Activated naive CD4-positive, alpha-beta T cell treated with anti-CD3 and anti-CD28 coated beads, Interleukin-2, amount 10 ng/mL, durations not matched to agents 7 days and 5 days (primary cell): ENCODE measurements at regions not wholly inside any gene's neighbourhood (a gene's known extent, or its start where the extent isn't known, plus 50 kb on each side); places are given as distances from the start of the nearest gene placed in this dataset.
"Not testable (repeated sequence)": the region's sequence is repeated elsewhere in the genome, so short reads cannot be mapped to it uniquely, and the experiment has no call there.

Experiments
- CTCF ChIA-PET: fragments of 350-600 bp; sonication (Branson Sonifier 250); formaldehyde crosslinking; loops from one replicate; lab custom pipeline; 2021; ENCODE audit warnings: antibody characterized with exemption; lab: Charles Lee
- DNase-seq: peaks from one replicate; pipeline ENCODE4 v3.0.0-alpha.2; 2020
- H3K27ac Mint-ChIP-seq: one replicate; pipeline ENCODE4 v1.8.0; 2021; ENCODE audit warnings: mild to moderate bottlenecking, moderate library complexity, mixed read lengths
- H3K27me3 Mint-ChIP-seq: one replicate; pipeline ENCODE4 v1.8.0; 2021; ENCODE audit warnings: mild to moderate bottlenecking, mixed read lengths
- H3K36me3 Mint-ChIP-seq: one replicate; pipeline ENCODE4 v1.8.0; 2021; ENCODE audit warnings: mixed read lengths
- H3K4me1 Mint-ChIP-seq: one replicate; pipeline ENCODE4 v1.8.0; 2021; ENCODE audit warnings: mixed read lengths
- H3K4me3 Mint-ChIP-seq: one replicate; pipeline ENCODE4 v1.8.0; 2021; ENCODE audit warnings: mild to moderate bottlenecking, moderate library complexity, mixed read lengths
- H3K9me3 Mint-ChIP-seq: one replicate; pipeline ENCODE4 v1.8.0; 2021; ENCODE audit warnings: mixed read lengths

- DNase-seq, result no peak
- Mint-ChIP-seq H3K36me3 (no peaks in the 10 kb centered on the region), H3K27ac (no peak overlapping the region), H3K4me1 (no peaks in the 10 kb centered on the region), H3K4me3 (no peak overlapping the region), H3K9me3 (no peaks in the 10 kb centered on the region), H3K27me3 (no peaks in the 10 kb centered on the region)
- CTCF ChIA-PET, result no interaction called here
Observed at GRCh38 chr12:33129500-33129899, 232.9 kb upstream of the PKP2 start.

- Mint-ChIP-seq H3K9me3 (no peaks in the 10 kb centered on the region), H3K27me3 (no peaks in the 10 kb centered on the region), H3K4me3 (no peak overlapping the region), H3K36me3 (no peaks in the 10 kb centered on the region), H3K27ac (no peak overlapping the region), H3K4me1 (no peaks in the 10 kb centered on the region)
- CTCF ChIA-PET, result no interaction called here
- DNase-seq, result no peak
Observed at GRCh38 chr12:33125755-33126154, 229.2 kb upstream of the PKP2 start.

- Mint-ChIP-seq H3K27me3 (no peaks in the 10 kb centered on the region), H3K27ac (no peak overlapping the region), H3K36me3 (no peaks in the 10 kb centered on the region), H3K9me3 (no peaks in the 10 kb centered on the region), H3K4me3 (no peak overlapping the region), H3K4me1 (no peaks in the 10 kb centered on the region)
- no peak for DNase-seq
- CTCF ChIA-PET, result no interaction called here
Observed at GRCh38 chr12:33116284-33116683, 219.7 kb upstream of the PKP2 start.

- no peak overlapping the region for H3K27ac Mint-ChIP-seq
- no peaks in the 10 kb centered on the region for H3K36me3 Mint-ChIP-seq
- H3K4me3 Mint-ChIP-seq, result no peak overlapping the region
- DNase-seq, result no peak
- no peaks in the 10 kb centered on the region for H3K9me3 Mint-ChIP-seq
- H3K4me1 Mint-ChIP-seq, result no peaks in the 10 kb centered on the region
- H3K27me3 Mint-ChIP-seq, result no peaks in the 10 kb centered on the region
- CTCF ChIA-PET, result no interaction called here
Observed at GRCh38 chr12:33115716-33116115, 219.1 kb upstream of the PKP2 start.

- Mint-ChIP-seq H3K4me3 (no peak overlapping the region), H3K27me3 (no peaks in the 10 kb centered on the region), H3K27ac (no peak overlapping the region), H3K36me3 (no peaks in the 10 kb centered on the region), H3K9me3 (peaks cover 1% of the 10 kb centered on the region), H3K4me1 (no peaks in the 10 kb centered on the region)
- CTCF ChIA-PET, result no interaction called here
- no peak for DNase-seq
Observed at GRCh38 chr12:33111850-33112249, 215.3 kb upstream of the PKP2 start.

- H3K4me3 Mint-ChIP-seq, DNase-seq, H3K4me1 Mint-ChIP-seq, H3K27me3 Mint-ChIP-seq, H3K27ac Mint-ChIP-seq, H3K36me3 Mint-ChIP-seq, CTCF ChIA-PET, H3K9me3 Mint-ChIP-seq: not testable (repeated sequence)
Observed at GRCh38 chr12:33107827-33108226, 211.2 kb upstream of the PKP2 start.

- Mint-ChIP-seq H3K27ac (no peak overlapping the region), H3K4me3 (no peak overlapping the region), H3K36me3 (no peaks in the 10 kb centered on the region), H3K4me1 (no peaks in the 10 kb centered on the region), H3K27me3 (no peaks in the 10 kb centered on the region), H3K9me3 (no peaks in the 10 kb centered on the region)
- no peak for DNase-seq
- CTCF ChIA-PET, result no interaction called here
Observed at GRCh38 chr12:33093534-33093933, 197.0 kb upstream of the PKP2 start.

- CTCF ChIA-PET, H3K4me1 Mint-ChIP-seq, H3K36me3 Mint-ChIP-seq, H3K27me3 Mint-ChIP-seq, DNase-seq, H3K27ac Mint-ChIP-seq, H3K9me3 Mint-ChIP-seq, H3K4me3 Mint-ChIP-seq: not testable (repeated sequence)
Observed at GRCh38 chr12:33087876-33088275, 191.3 kb upstream of the PKP2 start.

- H3K27ac Mint-ChIP-seq, H3K4me3 Mint-ChIP-seq, H3K9me3 Mint-ChIP-seq, H3K36me3 Mint-ChIP-seq, H3K4me1 Mint-ChIP-seq, DNase-seq, CTCF ChIA-PET, H3K27me3 Mint-ChIP-seq: not testable (repeated sequence)
Observed at GRCh38 chr12:33076401-33076800, 179.8 kb upstream of the PKP2 start.

- CTCF ChIA-PET, H3K36me3 Mint-ChIP-seq, DNase-seq, H3K9me3 Mint-ChIP-seq, H3K27ac Mint-ChIP-seq, H3K27me3 Mint-ChIP-seq, H3K4me3 Mint-ChIP-seq, H3K4me1 Mint-ChIP-seq: not testable (repeated sequence)
Observed at GRCh38 chr12:33075130-33075766, 178.7 kb upstream of the PKP2 start.

GRCh38 chr12:33061844-33062243 lies 165.3 kb upstream of the PKP2 start:
- H3K36me3 Mint-ChIP-seq, result no peaks in the 10 kb centered on the region
- H3K9me3 Mint-ChIP-seq, result peaks cover 5% of the 10 kb centered on the region
- H3K27me3 Mint-ChIP-seq, result no peaks in the 10 kb centered on the region
- CTCF ChIA-PET, result no interaction called here
- H3K4me1 Mint-ChIP-seq, result no peaks in the 10 kb centered on the region
- no peak for DNase-seq
- H3K4me3 Mint-ChIP-seq, result no peak overlapping the region
- no peak overlapping the region for H3K27ac Mint-ChIP-seq

GRCh38 chr12:33054371-33054770 lies 157.8 kb upstream of the PKP2 start:
- peaks cover 2% of the 10 kb centered on the region for H3K9me3 Mint-ChIP-seq
- no peaks in the 10 kb centered on the region for H3K27me3 Mint-ChIP-seq
- no peaks in the 10 kb centered on the region for H3K4me1 Mint-ChIP-seq
- no peaks in the 10 kb centered on the region for H3K36me3 Mint-ChIP-seq
- no peak for DNase-seq
- CTCF ChIA-PET, result no interaction called here
- H3K27ac Mint-ChIP-seq, result no peak overlapping the region
- H3K4me3 Mint-ChIP-seq, result no peak overlapping the region

GRCh38 chr12:33052141-33053051 lies 155.8 kb upstream of the PKP2 start:
- CTCF ChIA-PET, result no interaction called here
- Mint-ChIP-seq H3K4me3 (no peak overlapping the region), H3K27me3 (no peaks in the 10 kb centered on the region)

GRCh38 chr12:33047666-33048065 lies 151.1 kb upstream of the PKP2 start:
- H3K9me3 Mint-ChIP-seq, result no peaks in the 10 kb centered on the region
- H3K4me3 Mint-ChIP-seq, result no peak overlapping the region
- H3K36me3 Mint-ChIP-seq, result no peaks in the 10 kb centered on the region
- no peak for DNase-seq
- CTCF ChIA-PET, result no interaction called here
- H3K27me3 Mint-ChIP-seq, result no peaks in the 10 kb centered on the region
- H3K27ac Mint-ChIP-seq, result no peak overlapping the region
- H3K4me1 Mint-ChIP-seq, result no peaks in the 10 kb centered on the region

More at GRCh38 chr12:33052141-33053051, 155.8 kb upstream of the PKP2 start:
- Mint-ChIP-seq H3K36me3 (no peaks in the 10 kb centered on the region), H3K27ac (no peak overlapping the region), H3K9me3 (peaks cover 2% of the 10 kb centered on the region), H3K4me1 (no peaks in the 10 kb centered on the region)
- DNase-seq, result no peak

- Mint-ChIP-seq H3K9me3 (peaks cover 2% of the 10 kb centered on the region), H3K27ac (no peak overlapping the region), H3K36me3 (no peaks in the 10 kb centered on the region), H3K4me3 (no peak overlapping the region), H3K4me1 (no peaks in the 10 kb centered on the region), H3K27me3 (no peaks in the 10 kb centered on the region)
- CTCF ChIA-PET, result no interaction called here
- no peak for DNase-seq
Observed at GRCh38 chr12:33044447-33044846, 147.9 kb upstream of the PKP2 start.
